GM19035 (cell line): ENCODE measurements at regions not wholly inside any gene's neighbourhood (a gene's known extent, or its start where the extent isn't known, plus 50 kb on each side); places are given as distances from the start of the nearest gene placed in this dataset.

ENCODE experiments used
- ATAC-seq: cut with Tn5 transposase; IDR thresholded peaks from one replicate; pipeline ENCODE4 v1.9.1; 2021; ENCODE audit not compliant: unreplicated experiment

DNA sequence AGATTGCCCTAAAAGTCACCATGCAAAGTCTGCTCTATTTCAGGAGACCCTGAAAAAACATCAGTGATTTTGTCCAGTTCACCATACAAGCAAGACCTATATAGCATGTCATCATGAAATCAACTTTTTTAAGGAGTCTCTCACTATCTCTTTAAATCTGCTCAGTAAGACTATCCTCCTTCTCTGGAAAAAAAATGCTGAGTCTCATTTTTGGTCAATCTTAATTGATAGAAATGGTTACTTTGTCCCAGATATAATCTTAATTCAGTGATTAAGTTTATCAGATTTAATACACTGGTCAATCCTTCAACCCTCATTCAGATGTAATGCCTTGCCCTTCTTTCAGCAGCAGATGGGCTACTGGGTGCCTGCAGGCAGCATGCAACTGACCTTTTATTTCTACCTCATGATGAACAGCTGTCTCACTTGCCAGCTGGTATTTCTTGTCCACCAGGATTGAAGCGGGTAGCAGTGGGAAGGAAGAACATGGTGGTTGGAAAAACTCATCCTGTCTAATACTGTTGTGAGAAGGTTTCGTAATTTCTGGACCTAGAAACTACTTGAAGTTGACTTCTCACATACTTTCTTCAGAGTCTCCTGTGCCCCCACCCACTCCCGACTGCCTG, 375.3 kb downstream of the DNAH5 start:
- no peak for ATAC-seq

DNA sequence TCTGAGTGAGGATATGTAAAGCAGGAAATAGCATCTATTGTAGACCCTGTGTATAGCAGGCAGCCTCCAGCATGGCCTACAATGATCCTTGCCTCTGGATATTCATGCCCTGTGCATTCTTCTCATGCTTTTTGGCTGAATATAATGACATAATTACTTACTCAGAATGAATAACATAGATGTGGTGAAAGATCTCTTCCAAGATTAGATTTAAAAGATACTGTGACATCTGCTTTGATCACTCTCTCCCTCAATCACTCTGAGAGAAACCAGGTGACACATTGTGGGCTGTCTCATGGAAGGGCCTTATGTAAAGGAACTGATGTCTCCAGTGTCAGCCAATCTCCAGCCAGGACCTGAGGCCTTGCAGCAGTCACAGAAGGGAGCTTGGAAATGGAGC, 376.7 kb downstream of the DNAH5 start:
- ATAC-seq, result no peak

DNA sequence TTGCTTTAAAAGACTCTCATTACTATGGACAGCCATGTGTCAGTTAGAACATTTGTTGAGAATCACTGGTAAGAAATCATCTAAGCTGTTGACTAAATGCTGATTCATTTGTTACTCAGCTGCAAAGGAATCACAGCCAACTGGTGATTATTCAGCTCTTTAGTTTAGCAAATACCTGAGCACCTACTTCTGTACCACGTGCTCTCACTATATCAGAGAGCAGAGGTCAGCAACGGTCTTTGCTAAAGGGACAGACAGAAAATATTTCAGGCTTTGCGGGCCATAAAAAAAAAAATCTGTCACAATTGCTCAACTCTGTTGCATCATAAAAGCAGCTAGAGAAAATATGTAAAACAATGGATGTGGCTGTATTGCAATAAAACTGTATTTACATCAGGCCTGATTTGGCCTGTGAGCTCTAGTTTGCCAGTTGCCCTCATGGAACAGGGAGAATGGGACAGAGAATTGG, 377.6 kb downstream of the DNAH5 start:
- no peak for ATAC-seq

DNA sequence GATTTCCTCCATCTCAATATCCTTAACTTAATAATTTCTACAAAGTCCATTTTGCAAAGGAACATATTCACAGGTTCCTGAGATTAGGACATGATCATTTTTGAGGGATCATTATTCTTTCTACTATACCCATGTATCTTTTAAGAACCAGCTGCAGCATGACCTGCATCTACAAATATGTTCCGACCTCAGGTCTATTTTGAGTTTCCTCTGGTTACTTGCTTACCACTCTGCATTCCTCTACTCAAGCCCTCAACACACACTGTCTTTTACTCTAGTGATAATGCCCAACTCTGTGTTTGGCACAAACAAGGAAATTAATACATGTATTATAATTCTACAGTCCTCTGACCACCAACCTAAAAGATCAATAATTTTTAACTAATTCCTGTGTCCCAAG, 386.1 kb downstream of the DNAH5 start:
- ATAC-seq, result no peak

DNA sequence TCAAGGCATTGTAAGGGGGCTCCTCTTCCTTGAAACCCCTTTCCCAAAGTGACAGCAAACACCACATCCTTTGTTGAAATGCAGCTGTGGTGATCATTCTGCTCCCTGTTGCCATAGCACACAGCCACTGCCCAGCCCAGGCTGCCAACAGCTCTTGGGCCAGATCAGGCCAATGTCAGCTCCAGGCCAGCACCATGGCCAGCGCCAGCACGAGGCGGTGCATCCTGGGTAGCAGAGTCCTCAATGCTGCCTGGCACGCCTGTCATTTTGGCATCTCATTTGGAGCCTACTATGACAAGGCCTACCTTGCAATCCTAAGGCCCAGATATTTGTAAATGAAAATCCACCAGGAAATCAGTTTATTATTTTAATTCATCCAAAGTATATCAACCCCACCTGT, 390.6 kb downstream of the DNAH5 start:
- no peak for ATAC-seq

DNA sequence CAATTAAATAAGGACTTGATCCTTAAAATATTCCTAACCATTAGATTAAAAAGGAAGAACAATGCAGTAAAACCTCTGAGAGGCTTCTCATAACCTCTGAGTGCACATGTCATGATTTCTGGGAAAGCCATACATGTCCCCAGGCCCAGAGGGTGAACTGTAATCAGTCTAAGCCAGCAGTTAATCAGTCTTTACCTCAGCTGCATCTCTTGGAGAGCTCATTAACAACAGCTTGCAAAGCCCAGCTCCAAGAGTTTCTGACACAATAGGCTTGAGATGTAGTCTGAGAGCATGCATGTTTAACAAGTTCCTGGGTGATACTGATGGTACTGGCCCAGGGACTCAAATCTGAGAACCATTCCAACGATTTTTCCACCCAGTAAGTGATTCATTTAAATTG, 392.1 kb downstream of the DNAH5 start:
- ATAC-seq, result no peak

DNA sequence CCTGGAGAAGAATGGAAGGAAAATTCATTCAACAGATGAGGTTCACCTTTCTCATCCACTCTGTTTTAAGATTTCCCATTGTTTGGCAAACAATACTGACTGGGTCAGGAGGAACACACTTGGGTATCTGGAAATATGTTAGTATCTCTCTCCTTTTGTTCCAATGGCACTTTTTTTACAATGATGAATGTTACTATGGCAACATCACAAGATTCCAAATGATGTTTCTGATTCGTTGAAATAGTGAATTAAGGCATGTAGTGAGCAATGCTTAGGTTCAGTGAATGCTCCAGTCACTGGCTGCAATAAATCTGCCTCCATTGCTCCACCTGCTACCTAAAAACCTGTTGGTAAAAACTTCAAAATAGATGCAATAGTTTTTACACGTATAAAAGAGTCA, 392.8 kb downstream of the DNAH5 start:
- ATAC-seq, result no peak

DNA sequence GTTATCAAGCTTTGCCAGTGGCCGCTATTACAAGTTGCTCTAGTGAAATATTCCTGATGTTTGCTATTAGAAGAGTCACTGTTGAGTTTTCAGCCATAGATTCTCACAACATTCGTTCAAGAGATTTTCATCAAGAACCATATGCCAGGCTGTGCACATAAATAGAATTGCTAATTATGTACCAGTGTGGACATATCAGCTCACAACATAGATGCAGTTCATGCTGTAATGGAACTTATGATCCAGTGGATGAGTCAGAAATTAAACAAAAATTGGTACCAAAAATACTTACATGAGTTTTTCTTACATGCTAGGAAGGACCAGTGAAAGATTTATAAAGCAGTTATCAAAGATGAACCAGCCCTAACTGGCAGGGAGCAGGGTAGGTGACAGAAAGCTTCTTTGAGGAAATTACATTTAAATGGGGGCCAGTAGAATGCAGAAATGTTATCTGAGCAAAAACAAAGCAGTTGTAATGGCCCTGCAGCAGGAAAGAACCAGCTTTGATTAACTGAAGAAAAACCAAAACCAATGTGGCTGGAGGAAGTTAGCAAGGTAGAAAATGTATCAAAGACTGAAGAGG, 404.2 kb downstream of the DNAH5 start:
- ATAC-seq, result no peak

DNA sequence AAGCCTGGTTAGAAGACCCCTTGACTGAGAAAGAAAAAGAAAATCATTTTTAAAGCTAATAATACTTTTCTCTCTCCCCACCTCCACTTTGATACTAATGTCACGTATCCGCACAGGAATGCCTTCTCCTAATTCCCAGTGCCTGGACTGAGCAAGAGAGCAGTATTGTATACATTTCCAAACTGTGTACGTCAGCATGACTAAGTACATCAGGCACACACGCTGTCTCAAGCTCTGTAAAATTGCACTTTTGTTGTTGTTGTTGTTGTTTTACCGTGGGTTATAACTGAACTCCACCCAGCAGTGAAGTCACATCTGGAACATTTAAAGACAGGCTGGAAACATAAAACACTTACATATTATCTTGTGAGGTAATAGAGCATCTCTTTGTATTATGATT, 407.6 kb downstream of the DNAH5 start:
- no peak for ATAC-seq

DNA sequence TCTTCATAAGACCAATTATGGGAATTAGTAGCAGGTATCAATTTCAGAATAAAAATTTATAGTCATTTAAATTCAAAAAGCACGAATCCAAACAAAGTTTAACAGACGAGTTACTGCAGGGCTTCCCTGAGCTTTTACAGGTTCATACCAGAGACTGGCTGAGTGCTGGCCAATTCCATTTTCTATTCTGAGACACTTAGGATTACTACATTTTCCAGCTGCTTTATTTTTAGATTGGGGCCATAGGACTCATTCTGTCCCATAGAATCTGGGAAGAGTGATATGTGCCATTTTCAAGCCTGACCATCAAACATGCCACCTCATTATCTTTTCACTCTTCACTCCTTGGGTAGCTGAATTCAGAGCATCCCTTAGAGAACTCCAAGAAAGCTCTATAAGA, 410.7 kb downstream of the DNAH5 start:
- no peak for ATAC-seq

DNA sequence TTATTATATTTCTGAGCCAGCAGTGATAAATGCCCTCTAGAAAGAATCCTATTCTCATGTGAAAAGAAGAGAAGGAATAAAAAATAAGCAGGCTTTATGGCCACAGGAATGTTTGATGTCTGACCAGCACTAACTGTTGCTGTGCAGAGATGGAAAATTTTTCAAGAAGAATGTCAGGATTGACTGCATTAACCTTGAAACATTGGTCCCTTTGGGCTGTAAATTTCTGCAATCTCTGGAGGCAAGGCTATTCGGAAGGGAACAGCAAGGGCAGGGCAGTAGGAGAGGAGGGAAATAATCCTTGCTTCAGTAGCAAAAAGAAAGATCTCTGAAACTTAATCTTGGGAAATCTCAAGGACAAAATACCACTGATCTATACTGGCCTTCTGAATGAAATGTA, 415.2 kb downstream of the DNAH5 start:
- ATAC-seq, result no peak

DNA sequence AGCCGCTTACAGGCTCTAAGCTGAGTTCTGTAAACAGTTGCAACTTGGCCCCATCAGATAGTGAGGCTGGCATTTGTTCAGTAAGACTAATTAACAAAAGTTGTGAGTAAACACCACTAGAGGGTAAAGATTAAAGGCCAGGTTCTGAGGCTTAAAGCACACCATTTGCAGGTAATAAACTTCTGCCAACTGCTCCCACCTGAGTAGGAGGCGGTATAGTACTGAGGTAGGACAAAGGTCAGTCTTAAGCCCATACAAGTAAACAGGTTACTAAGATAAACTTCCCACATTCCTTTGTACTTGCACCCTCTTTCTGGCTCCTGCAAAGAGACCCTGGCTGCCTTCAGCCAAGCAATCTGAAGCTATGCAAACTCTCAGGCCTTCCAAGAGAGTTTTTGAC, 419.6 kb downstream of the DNAH5 start:
- ATAC-seq, result no peak

DNA sequence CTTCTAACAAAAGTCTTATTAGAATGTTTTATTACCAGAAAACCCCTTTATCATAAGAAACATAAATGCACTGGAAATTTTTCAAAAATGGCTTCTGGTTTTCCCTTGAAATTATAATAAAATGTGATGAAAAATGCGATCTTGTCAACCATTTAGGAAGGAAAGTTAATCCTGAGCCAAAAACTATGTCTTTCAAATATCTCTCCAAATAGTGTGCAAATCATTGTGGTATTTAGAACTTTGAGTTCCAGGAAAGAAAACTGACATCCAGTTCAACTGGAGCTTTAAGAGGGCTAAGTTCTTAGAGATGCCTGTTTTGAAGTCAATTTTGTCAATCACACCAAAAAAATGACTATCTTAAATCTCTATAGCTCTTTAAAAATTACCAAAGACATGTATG, 425.4 kb downstream of the DNAH5 start:
- ATAC-seq, result no peak

DNA sequence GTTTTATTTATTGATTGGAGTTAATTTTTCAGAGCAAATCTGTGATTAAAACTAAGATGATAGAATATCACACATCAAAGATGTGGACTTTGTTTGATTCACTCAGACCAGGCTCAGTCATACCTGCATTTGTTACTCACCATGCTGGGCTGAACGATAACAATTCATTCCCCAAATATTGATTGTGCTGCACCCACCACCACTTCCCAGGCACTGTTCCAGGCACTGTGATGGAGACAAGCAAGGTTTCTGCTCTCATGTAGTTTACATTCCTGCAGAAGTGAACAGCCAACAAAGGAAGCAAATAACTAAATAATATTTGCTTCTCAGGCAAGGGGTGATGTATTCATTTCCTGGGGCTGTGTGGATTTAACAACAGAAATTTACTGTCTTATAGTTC, 428.3 kb downstream of the DNAH5 start:
- no peak for ATAC-seq

DNA sequence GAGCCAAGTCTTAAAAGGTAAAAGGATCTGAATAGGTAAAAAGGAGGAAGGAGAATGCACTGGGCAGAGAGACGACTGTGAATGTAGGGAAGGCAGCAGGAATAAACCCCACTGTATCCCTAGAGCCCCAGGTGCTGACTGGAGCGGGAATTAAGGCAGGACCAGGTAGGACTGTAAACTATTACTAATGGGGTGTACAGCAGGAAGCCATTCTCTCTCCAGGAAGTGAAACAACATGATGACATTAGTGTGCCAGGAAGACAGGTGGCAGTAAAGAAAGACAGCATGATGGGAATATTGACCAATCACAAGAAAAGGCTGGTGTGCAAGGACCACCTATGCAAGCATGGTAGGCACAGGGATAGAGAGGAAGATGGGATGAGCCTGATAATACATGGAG, 433.0 kb downstream of the DNAH5 start:
- ATAC-seq, result no peak

DNA sequence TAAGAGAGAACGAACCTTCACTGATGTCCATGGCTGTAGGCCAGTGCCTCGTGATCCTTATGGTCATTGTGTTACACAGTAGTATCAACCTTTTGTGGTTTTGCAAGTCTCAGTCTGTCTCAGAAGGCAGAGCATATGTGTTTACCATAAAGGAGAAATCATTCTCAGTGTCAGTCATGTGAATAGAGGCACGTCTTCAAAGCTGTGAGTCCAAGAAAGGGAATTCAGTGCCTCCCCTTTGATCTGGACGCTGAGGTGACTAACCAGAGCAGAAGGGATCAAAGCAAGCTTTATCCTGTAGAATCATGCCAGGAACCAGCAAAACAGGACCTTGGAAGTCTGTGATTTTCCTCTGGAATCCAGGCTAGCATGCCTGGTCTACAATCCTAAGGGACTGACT, 433.9 kb downstream of the DNAH5 start:
- no peak for ATAC-seq

DNA sequence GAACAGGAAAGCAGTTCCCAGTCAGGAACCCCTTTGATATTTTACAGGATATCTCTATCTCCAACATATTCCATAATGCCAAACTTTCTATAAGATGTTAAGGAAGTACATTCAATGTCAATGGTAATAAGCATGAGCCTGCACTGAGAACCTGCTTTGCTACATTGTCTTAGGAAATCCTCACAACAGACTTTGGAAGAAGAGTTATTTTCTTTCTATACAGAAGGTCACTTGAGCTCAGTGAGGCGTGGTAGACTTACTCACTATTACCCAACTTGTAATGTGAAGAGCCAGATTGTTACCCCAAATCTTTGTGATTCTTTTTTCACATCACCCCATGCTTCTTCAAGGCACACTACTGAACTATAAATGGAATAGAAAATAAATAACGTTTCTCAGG, 435.9 kb downstream of the DNAH5 start:
- no peak for ATAC-seq

DNA sequence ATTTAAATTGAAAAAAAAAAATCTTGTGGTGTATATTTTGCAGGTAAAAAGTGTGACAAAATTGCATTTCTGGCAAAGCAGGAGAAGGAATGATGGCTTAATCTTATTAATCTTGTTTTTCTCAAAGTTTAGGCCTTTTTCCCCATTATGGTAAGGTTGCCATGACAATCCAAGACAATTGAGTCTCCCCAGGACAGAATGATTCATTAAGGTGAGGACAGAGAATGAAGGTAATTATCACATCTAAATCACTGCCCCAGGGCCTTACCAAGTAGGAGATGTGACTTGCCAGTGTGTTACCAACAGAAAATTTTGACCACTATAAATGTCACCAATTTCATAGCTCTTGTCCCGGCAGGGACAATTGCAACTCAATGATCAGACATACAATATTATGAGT, 439.2 kb downstream of the DNAH5 start:
- ATAC-seq, result no peak

DNA sequence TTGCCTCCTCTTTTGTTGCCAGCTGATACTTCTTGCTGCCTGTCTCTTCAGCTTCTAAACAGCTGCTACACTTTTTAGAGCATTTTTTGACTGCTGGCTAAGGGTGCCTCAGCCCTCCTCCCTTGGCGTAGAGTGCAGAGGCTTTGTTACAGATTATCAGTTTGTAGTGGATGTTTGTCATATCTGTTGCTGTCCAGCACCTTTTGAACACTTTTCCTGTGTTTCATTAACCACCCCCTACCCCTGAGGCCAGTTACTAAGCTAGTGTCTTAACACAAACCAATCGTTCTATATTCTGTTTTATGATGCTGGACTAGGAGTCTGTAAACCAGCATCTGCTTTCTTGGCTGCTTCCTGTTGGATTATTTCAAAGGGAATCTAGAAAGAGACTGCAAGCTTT, 441.5 kb downstream of the DNAH5 start:
- ATAC-seq, result no peak

DNA sequence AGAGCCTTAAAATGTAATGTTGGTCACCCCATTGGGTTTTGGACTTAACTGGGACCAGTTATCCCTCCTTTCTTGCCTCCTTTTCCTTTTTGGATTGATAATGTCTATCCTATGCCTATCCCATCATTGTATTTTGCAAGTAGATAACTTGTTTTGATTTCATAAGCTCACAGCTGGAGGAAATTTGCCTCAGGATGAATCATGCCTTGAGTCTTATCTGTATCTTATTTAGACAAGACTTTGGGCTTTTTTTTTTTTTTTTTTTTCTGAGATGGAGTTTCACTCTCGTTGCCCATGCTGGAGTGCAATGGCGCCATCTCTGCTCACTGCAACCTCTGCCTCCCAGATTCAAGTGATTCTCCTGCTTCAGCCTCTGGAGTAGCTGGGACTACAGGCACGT, 443.3 kb downstream of the DNAH5 start:
- ATAC-seq, result no peak

DNA sequence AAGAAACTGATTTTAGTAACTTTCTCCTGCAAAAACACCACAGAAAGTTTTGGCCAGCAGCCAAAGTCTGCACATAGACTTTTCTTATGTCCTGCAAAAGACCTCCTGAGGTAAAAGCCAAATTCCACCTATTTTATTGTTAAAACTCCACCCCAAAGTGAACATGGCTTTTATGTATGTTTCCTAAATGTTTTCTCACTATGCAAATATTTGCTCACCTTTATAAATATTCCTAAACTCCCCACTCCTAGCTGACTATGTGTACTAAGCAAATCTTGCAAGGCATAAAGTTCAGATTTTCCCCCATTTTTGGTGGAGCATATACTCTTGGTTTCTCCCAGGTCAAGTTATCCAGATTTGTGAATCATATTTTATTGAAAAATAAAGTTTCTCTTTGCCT, 446.2 kb downstream of the DNAH5 start:
- ATAC-seq, result no peak

DNA sequence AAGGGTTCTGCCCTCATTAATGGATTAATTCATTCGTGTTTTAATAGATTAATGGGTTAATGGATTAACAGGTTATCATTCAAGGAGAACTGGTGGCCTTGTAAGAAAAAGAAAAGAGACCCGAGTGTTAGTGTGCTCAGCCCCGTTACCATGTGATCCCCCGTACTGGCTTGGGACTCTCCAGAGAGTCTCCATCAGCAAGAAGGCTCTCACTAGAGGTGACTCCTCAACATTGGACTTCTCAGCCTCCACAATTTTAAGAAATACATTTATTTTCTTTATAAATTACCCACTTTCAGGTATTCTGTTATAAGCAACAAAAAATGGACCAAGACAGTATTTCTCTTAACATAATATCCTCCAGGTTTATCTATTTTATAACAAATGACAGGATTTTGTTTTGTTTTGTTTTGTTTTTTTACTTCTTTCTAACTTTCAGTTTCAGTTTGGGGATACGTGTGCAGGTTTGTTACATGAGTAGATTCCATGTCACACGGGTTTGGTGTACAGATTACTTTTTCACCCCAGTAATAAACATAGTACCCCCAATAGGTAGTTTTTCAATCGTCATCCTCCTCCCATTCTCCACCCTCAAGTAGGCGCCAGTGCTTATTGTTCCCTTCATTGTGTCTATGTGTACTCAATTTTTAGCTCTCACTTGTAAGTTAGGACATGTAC, 456.1 kb downstream of the DNAH5 start:
- ATAC-seq, result no peak

DNA sequence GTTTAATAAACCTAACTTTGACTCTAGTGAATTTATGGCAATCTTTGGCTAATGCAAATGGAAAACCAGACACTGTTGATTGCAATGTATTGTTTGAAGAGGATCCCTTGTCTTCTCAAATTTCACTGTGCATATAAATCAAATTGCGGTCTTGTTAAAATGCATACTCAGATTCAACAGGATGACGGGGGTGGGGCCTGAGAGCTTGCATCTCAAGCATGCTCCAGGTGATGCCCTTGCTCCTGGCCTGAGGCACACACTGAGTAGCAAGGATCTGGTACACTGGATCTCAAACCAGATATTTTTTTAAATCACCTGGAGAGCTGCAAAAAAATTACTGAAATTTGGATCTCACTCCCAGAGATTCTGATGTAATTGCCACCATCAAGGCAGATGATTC, 463.7 kb downstream of the DNAH5 start:
- no peak for ATAC-seq
